Spleen (tissue), 11 donors: ENCODE measurements at regions not wholly inside any gene's neighbourhood (a gene's known extent, or its start where the extent isn't known, plus 50 kb on each side); places are given as distances from the start of the nearest gene placed in this dataset.

ENCODE experiments used
- DNase-seq: peaks from one replicate; pipeline ENCODE4 v3.0.0-alpha.2; 2020
- H3K27ac ChIP-seq, 8 donors: fragments of 200-600 bp; sonication (generic) in 7 of 8; 1 replicate in 4 of 8; 2 replicates in 4 of 8; pipeline versions ENCODE4 v1.5.0 to v1.8.0; 2016 to 2021; ENCODE audit warnings: inconsistent platforms in 4 of 8, mild to moderate bottlenecking in 4 of 8, moderate library complexity in 1 of 8
- H3K27me3 ChIP-seq, 7 donors: fragments of 200-600 bp; sonication (generic) in 6 of 7; replicated peaks in 1 of 7; 1 replicate in 4 of 7; 2 replicates in 3 of 7; pipeline versions ENCODE4 v1.5.0 to v1.8.0; 2016 to 2021; ENCODE audit warnings: inconsistent platforms in 3 of 7, mild to moderate bottlenecking in 1 of 7
- H3K36me3 ChIP-seq, 6 donors: fragments of 200-600 bp; sonication (generic) in 5 of 6; 1 replicate in 4 of 6; 2 replicates in 2 of 6; pipeline versions ENCODE4 v1.5.0 to v1.8.0; 2016 to 2021; ENCODE audit warnings: inconsistent platforms in 2 of 6
- H3K4me1 ChIP-seq, 6 donors: fragments of 200-600 bp; sonication (generic) in 5 of 6; 1 replicate in 3 of 6; 2 replicates in 3 of 6; pipeline versions ENCODE4 v1.5.0 to v1.8.0; 2016 to 2021; ENCODE audit warnings: inconsistent platforms in 3 of 6
- H3K4me3 ChIP-seq, 8 donors: fragments of 200-600 bp; sonication (generic) in 7 of 8; 1 replicate in 4 of 8; 2 replicates in 4 of 8; pipeline versions ENCODE4 v1.5.0 to v1.8.0; 2016 to 2021; ENCODE audit warnings: inconsistent platforms in 4 of 8, mild to moderate bottlenecking in 4 of 8, moderate library complexity in 2 of 8
- H3K9me3 ChIP-seq, 8 donors: fragments of 200-600 bp; sonication (generic) in 7 of 8; 1 replicate in 4 of 8; 2 replicates in 4 of 8; pipeline versions ENCODE4 v1.5.0 to v1.8.0; 2016 to 2021; ENCODE audit warnings: inconsistent platforms in 4 of 8
- POLR2A ChIP-seq, 3 donors: fragments of 450-650 bp; IDR thresholded peaks; one replicate each; pipeline ENCODE4 v1.5.1; 2017; ENCODE audit warnings: antibody characterized with exemption in 3 of 3, mild to moderate bottlenecking in 1 of 3
- POLR2AphosphoS5 ChIP-seq, 3 donors: sonication (generic); formaldehyde crosslinking; IDR thresholded peaks; one replicate each; pipeline ENCODE4 v1.5.1; 2017; ENCODE audit warnings: antibody characterized with exemption in 3 of 3
- WGBS, 5 donors: extraction: QIAGEN DNeasy Blood & Tissue Kit in 3 of 5; methylation state at CpG; one replicate each; pipeline versions ENCODE4 v1.1.5 to v1.1.7; 2013 to 2018; 5-methylcytosine and 5-hydroxymethylcytosine counted together
- intact Hi-C: fragments of 100-400 bp; cut with DNase I; formaldehyde crosslinking; loops from one replicate; pipeline ENCODE4 v1.15.0; 2023; ENCODE audit warnings: low total_unique reads
- TF ChIP-seq, protein P1 (sequence below), 11 experiments: fragments of 200-600 bp in 7 of 11; fragments of 450-650 bp in 4 of 11; sonication (generic) in 4 of 11; IDR thresholded peaks in 8 of 11; conservative IDR thresholded peaks in 3 of 11; 1 replicate in 7 of 11; 2 replicates in 4 of 11; pipeline versions ENCODE4 v1.4.0 to v1.8.0; 2016 to 2021; ENCODE audit warnings: antibody characterized with exemption in 11 of 11, inconsistent platforms in 4 of 11, mild to moderate bottlenecking in 1 of 11
- donor health status: healthy with polysubstance abuse.
- donor health status: DM: no; HTN: no; CAD: no; lungs with moderate emphysema.
- donor health status: DM: no; HTN: no; CAD: no.
- donor health status: Bipolar disorder and iron deficiency.
- donor health status: healthy.
- donor health status: DM: no; HTN: no; CAD: no.
- donor health status: DM: yes; HTN: yes; CAD: no.

DNA sequence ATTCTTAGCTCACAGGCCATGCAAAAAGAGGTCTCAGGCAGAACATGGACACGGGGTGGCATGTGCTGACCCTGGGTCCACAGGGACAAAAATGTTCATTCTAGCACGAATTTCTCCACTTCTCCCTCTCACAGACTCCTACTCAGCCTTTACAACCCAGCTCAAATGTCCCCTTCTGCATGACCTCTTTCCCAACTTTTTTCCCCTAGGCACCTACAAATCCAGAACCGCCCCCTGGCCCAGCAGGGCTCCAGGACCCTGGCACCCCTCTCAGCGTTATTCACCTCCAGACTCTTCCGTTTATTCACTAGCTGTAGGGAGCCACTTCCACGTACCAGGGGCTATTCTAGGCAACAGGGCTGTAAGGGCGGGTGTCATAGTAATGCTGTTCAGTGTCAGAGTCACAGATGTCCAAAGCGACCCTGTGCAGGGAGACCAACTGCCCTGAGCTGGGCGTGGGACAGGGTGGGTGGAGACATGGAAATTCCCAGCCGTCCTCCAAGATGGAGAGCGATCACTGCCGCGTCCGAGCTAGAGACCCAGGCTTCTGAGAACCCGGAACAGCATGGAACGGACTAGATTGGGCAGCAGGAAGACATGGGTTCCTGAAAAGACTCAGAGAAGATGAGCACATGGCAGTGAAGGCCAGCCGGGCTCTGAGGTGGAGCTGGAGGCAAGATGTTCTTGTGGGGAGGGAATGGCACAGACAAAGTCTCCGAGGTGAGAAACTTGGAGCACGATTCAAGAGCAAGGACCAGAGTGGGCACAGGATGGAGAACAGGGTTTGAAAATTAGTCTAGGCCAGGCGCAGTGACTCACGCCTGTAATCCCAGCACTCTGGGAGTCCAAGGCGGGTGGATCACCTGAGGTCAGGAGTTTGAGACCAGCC, 274.9 kb upstream of the RTL1 start:
- no peaks in the 10 kb centered on the region for H3K4me1 ChIP-seq
- WGBS, 5 donors = 84 to 95% (median 88%) methylated on average over 22 of the region's 22 CpGs
- no peaks in the 10 kb centered on the region for H3K36me3 ChIP-seq
- TF ChIP-seq, protein P1, sequence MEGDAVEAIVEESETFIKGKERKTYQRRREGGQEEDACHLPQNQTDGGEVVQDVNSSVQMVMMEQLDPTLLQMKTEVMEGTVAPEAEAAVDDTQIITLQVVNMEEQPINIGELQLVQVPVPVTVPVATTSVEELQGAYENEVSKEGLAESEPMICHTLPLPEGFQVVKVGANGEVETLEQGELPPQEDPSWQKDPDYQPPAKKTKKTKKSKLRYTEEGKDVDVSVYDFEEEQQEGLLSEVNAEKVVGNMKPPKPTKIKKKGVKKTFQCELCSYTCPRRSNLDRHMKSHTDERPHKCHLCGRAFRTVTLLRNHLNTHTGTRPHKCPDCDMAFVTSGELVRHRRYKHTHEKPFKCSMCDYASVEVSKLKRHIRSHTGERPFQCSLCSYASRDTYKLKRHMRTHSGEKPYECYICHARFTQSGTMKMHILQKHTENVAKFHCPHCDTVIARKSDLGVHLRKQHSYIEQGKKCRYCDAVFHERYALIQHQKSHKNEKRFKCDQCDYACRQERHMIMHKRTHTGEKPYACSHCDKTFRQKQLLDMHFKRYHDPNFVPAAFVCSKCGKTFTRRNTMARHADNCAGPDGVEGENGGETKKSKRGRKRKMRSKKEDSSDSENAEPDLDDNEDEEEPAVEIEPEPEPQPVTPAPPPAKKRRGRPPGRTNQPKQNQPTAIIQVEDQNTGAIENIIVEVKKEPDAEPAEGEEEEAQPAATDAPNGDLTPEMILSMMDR (IDR thresholded peaks at IDR 0.05 in 8 of 11, conservative IDR thresholded peaks at IDR 0.05 in 3 of 11) = no peak
- no peak for TF ChIP-seq POLR2AphosphoS5 (IDR thresholded peaks at IDR 0.05)
- TF ChIP-seq POLR2A (IDR thresholded peaks at IDR 0.05) = no peak
- no peak overlapping the region for H3K4me3 ChIP-seq
- H3K27me3 ChIP-seq = peaks cover 0 to 11% (median 0%) of the 10 kb centered on the region in 7 donors
- DNase-seq = peak; percentile 41
- peaks cover 0 to 33% (median 11%) of the 10 kb centered on the region in 8 donors for H3K9me3 ChIP-seq
- H3K27ac ChIP-seq = no peak overlapping the region
- intact Hi-C loops = no loop called here

DNA sequence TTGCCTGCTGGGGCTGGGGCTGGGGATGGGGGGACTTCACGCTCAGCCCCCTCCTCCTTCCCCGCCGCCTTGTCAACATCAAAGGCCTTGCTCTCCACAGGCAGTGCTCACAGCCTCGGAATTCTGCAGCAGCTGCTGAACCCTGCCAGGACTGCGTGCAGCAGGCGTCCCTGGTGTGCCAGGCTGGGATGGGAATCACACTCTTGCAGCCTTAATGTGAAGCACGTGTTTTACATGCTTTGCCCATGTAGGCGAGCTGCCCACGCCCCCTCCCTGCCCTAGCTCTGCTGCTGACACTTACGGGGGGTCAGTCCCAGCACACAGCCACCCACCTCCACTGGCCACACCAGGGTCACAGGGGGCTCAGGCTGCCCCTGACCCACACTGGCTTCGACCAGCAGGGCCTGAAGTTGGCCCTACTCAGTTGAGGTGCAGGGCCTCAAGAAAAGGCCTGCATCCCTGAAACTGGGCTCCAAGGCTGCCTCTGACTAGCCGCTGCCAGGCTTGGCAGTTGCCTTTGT, 276.2 kb upstream of the RTL1 start:
- Histone ChIP-seq H3K4me3 (no peak overlapping the region), H3K4me1 (no peaks in the 10 kb centered on the region), H3K9me3 (peaks cover 0 to 30% (median 11%) of the 10 kb centered on the region in 8 donors), H3K36me3 (no peaks in the 10 kb centered on the region), H3K27me3 (peaks cover 0 to 12% (median 0%) of the 10 kb centered on the region in 7 donors), H3K27ac (no peak overlapping the region)
- intact Hi-C loops = no loop called here
- DNase-seq = peak; percentile 31
- TF ChIP-seq POLR2AphosphoS5 (IDR thresholded peaks at IDR 0.05) (no peak), POLR2A (IDR thresholded peaks at IDR 0.05) (no peak)
- TF ChIP-seq, protein P1 (IDR thresholded peaks at IDR 0.05 in 8 of 11, conservative IDR thresholded peaks at IDR 0.05 in 3 of 11) = no peak
- WGBS, 5 donors = 79 to 91% (median 89%) methylated on average over 6 to 12 of the region's 12 CpGs

DNA sequence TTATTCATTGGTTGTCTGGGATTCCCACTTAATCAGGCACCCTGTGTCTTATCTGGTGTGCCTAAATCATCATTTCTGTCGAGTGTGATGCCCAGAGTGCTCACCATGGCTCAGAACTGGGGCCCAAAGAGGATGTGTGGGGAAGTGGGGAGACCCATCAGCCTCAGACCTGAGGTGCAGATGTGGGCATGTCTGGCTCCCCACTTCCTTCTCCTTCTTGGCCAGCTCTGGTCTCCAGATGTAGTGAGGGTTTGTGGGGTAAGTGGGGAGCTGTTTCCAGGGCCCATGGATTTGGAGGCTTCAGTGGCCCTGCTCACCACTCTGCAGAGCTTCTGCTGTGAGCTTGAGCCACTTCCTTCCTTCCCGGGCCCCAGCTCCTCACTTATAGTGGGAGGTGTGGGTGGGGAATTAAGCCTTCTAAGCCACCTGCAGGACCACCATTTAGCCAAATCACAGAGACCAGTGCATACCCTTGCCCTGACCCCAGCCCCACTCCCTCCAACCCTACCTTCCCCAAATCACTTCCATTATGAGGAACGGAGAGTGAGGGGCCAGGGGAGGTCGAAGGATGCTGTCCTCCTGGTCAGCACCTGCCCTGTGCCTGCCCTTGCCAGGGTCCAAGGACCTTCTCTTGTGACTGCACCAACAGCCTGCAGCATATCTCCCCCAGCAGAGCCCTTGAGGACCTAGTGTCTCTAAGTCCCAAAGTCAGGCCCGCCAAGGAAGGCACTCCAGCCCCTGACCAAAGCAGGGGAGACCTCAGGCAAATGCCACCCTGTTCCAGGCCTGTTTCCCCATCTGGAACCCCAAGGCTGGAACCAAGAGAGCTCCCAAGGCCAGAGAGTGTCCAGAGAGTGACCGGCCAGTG, 278.2 kb upstream of the RTL1 start:
- Histone ChIP-seq H3K27me3 (peaks cover 0 to 21% (median 0%) of the 10 kb centered on the region in 7 donors), H3K36me3 (no peaks in the 10 kb centered on the region), H3K4me1 (no peaks in the 10 kb centered on the region), H3K4me3 (no peak overlapping the region), H3K9me3 (peaks cover 0 to 30% (median 11%) of the 10 kb centered on the region in 8 donors), H3K27ac (no peak overlapping the region)
- TF ChIP-seq POLR2AphosphoS5 (IDR thresholded peaks at IDR 0.05) = no peak
- TF ChIP-seq, protein P1 (IDR thresholded peaks at IDR 0.05 in 8 of 11, conservative IDR thresholded peaks at IDR 0.05 in 3 of 11) = no peak
- no peak for TF ChIP-seq POLR2A (IDR thresholded peaks at IDR 0.05)
- WGBS, 5 donors = 58 to 72% (median 65%) methylated on average over 6 of the region's 6 CpGs
- intact Hi-C loops = no loop called here
- DNase-seq = peak; percentile 41
